Prostate gland (tissue), 2 donors: ENCODE measurements at regions not wholly inside any gene's neighbourhood (a gene's known extent, or its start where the extent isn't known, plus 50 kb on each side); places are given as distances from the start of the nearest gene placed in this dataset.

ENCODE experiments used
- DNase-seq: peaks from one replicate; pipeline ENCODE4 v3.0.0-alpha.2; 2019; ENCODE audit warnings: low spot score
- H3K27ac ChIP-seq, 2 donors: fragments of 200-600 bp; sonication (generic); 2 replicates each; pipeline ENCODE4 v1.5.1; 2017 to 2019
- H3K27me3 ChIP-seq: fragments of 200-600 bp; sonication (generic); replicated peaks from 2 replicates; pipeline ENCODE4 v1.5.1; 2019; ENCODE audit not compliant: insufficient read depth
- H3K36me3 ChIP-seq, 2 donors: fragments of 200-600 bp; sonication (generic); 1 replicate in 1 of 2; 2 replicates in 1 of 2; pipeline versions ENCODE4 v1.5.1 to v1.8.1; 2017 to 2019
- H3K4me1 ChIP-seq: fragments of 200-600 bp; sonication (generic); replicated peaks from 2 replicates; pipeline ENCODE4 v1.5.1; 2019
- H3K4me3 ChIP-seq, 2 donors: fragments of 200-600 bp; sonication (generic); 2 replicates each; pipeline ENCODE4 v1.5.1; 2017 to 2019
- H3K9me3 ChIP-seq: fragments of 200-600 bp; sonication (generic); 2 replicates; pipeline ENCODE4 v1.5.1; 2017
- POLR2A ChIP-seq: fragments of 450-650 bp; IDR thresholded peaks from one replicate; pipeline ENCODE4 v1.6.1; 2016; ENCODE audit warnings: antibody characterized with exemption, mild to moderate bottlenecking
- POLR2AphosphoS5 ChIP-seq: sonication (generic); formaldehyde crosslinking; IDR thresholded peaks from one replicate; pipeline ENCODE4 v1.6.1; 2017; ENCODE audit warnings: antibody characterized with exemption
- WGBS: methylation state at CpG from one replicate; pipeline ENCODE4 v1.1.5; 2018; 5-methylcytosine and 5-hydroxymethylcytosine counted together
- intact Hi-C: fragments of 100-400 bp; cut with DNase I; formaldehyde crosslinking; loops from one replicate; pipeline ENCODE4 v1.14.2; 2022
- TF ChIP-seq, protein P1 (sequence below), 4 experiments: fragments of 200-600 bp in 2 of 4; fragments of 450-650 bp in 2 of 4; sonication (generic) in 2 of 4; IDR thresholded peaks; 1 replicate in 3 of 4; 2 replicates in 1 of 4; pipeline ENCODE4 v1.5.1; 2016 to 2019; ENCODE audit warnings: antibody characterized with exemption in 4 of 4, mild to moderate bottlenecking in 2 of 4, moderate library complexity in 2 of 4

- no peak for DNase-seq
- intact Hi-C loops, result no loop called here
- no peaks in the 10 kb centered on the region for H3K27me3 ChIP-seq
- WGBS, result 58% methylated on average over 1 of the region's 1 CpG
- H3K27ac ChIP-seq, result no peak overlapping the region
- no peaks in the 10 kb centered on the region for H3K36me3 ChIP-seq
- TF ChIP-seq POLR2AphosphoS5 (no peak), POLR2A (no peak)
- TF ChIP-seq, protein P1, sequence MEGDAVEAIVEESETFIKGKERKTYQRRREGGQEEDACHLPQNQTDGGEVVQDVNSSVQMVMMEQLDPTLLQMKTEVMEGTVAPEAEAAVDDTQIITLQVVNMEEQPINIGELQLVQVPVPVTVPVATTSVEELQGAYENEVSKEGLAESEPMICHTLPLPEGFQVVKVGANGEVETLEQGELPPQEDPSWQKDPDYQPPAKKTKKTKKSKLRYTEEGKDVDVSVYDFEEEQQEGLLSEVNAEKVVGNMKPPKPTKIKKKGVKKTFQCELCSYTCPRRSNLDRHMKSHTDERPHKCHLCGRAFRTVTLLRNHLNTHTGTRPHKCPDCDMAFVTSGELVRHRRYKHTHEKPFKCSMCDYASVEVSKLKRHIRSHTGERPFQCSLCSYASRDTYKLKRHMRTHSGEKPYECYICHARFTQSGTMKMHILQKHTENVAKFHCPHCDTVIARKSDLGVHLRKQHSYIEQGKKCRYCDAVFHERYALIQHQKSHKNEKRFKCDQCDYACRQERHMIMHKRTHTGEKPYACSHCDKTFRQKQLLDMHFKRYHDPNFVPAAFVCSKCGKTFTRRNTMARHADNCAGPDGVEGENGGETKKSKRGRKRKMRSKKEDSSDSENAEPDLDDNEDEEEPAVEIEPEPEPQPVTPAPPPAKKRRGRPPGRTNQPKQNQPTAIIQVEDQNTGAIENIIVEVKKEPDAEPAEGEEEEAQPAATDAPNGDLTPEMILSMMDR (IDR thresholded peaks at IDR 0.05), result no peak
- no peak overlapping the region for H3K4me3 ChIP-seq
- H3K9me3 ChIP-seq, result no peaks in the 10 kb centered on the region
- no peaks in the 10 kb centered on the region for H3K4me1 ChIP-seq
Observed at GRCh38 chr4:83894831-83895230, 358.9 kb downstream of the GPAT3 start.

DNA sequence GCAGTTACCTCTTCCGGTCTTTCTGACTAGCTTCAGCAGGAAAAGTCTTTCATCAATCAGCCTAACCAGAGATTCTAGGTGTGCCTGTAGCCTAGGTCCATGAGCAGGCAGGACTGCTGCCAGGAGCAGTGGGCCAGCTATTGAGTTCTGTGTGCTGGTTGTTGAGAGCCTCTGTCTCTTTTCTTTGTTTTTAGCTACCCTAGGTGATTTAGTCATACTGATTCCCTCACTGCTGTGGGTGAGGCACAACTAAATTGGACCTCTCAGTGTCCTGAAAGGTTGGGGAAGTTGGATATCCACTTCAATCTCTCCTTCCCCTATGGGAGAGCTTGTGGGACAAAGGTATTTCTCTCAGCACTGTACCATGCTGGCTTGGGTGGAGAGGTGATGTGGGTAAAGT, 354.9 kb downstream of the GPAT3 start:
- Histone ChIP-seq H3K27ac (no peak overlapping the region), H3K27me3 (no peaks in the 10 kb centered on the region), H3K4me1 (no peaks in the 10 kb centered on the region), H3K36me3 (no peaks in the 10 kb centered on the region), H3K4me3 (no peak overlapping the region), H3K9me3 (no peaks in the 10 kb centered on the region)
- TF ChIP-seq, protein P1 (IDR thresholded peaks at IDR 0.05), result no peak
- TF ChIP-seq POLR2A (no peak), POLR2AphosphoS5 (no peak)
- DNase-seq, result no peak
- intact Hi-C loops, result no loop called here
- 100% methylated on average over 1 of the region's 1 CpG for WGBS

GRCh38 chr4:83890231-83890630, 354.3 kb downstream of the GPAT3 start:
- intact Hi-C loops, result no loop called here
- no peak overlapping the region for H3K4me3 ChIP-seq
- H3K36me3 ChIP-seq, result no peaks in the 10 kb centered on the region
- H3K27me3 ChIP-seq, result no peaks in the 10 kb centered on the region
- no peak overlapping the region for H3K27ac ChIP-seq
- no peaks in the 10 kb centered on the region for H3K4me1 ChIP-seq
- WGBS, result 90% methylated on average over 2 of the region's 2 CpGs
- H3K9me3 ChIP-seq, result no peaks in the 10 kb centered on the region
- no peak for DNase-seq
- TF ChIP-seq, protein P1 (IDR thresholded peaks at IDR 0.05), result no peak
- TF ChIP-seq POLR2A (no peak), POLR2AphosphoS5 (no peak)

DNA sequence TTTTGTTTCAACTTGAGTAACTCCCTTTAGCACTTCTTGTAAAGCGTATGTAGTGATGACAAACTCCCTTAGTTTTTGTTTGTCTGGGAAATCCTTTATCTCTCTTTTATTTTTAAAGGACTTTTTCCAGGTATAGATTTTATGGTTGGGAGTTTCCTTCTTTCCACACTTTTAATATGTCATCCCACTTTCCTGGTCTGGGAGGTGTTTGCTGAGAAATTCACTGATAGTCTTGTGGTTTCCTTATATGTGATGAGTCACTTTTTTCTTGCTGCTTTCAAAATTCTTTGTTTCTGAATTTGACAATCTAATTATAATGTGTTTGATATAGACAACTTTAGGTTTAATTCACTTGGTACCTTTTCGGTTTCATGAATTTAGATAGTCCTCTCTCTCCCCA, 353.9 kb downstream of the GPAT3 start:
- 79% methylated on average over 2 of the region's 2 CpGs for WGBS

More for the DNA sequence above, 353.9 kb downstream of the GPAT3 start:
- Histone ChIP-seq H3K9me3 (no peaks in the 10 kb centered on the region), H3K4me1 (no peaks in the 10 kb centered on the region), H3K4me3 (no peak overlapping the region), H3K27me3 (no peaks in the 10 kb centered on the region), H3K36me3 (no peaks in the 10 kb centered on the region), H3K27ac (no peak overlapping the region)
- intact Hi-C loops, result no loop called here
- no peak for DNase-seq
- TF ChIP-seq POLR2AphosphoS5 (no peak), POLR2A (no peak)
- TF ChIP-seq, protein P1 (IDR thresholded peaks at IDR 0.05), result no peak
